MM.1S (cell line): ENCODE measurements at regions not wholly inside any gene's neighbourhood (a gene's known extent, or its start where the extent isn't known, plus 50 kb on each side); places are given as distances from the start of the nearest gene placed in this dataset.

Experiments
- CTCF ChIP-seq: fragments of 300-600 bp; sonication (generic); IDR thresholded peaks from 2 replicates; pipeline ENCODE4 v1.5.1; 2016; ENCODE audit warnings: antibody characterized with exemption, low read length, mixed read lengths
- EZH2 ChIP-seq: fragments of 300-600 bp; sonication (generic); optimal IDR thresholded peaks from 2 replicates; pipeline ENCODE3; 2017; ENCODE audit warnings: low read depth, mild to moderate bottlenecking, antibody characterized with exemption, low read length, mixed read lengths
- EZH2phosphoT487 ChIP-seq: fragments of 300-600 bp; sonication (generic); IDR thresholded peaks from 2 replicates; pipeline ENCODE4 v1.6.1; 2018; ENCODE audit warnings: antibody characterized with exemption, low read length

GRCh38 chr1:67893126-67893495 lies 59.8 kb upstream of the GNG12 start:
- TF ChIP-seq CTCF (no peak), EZH2 (no peak), EZH2phosphoT487 (no peak)
